ENCODE measurements at regions not wholly inside any gene's neighbourhood (a gene's known extent, or its start where the extent isn't known, plus 50 kb on each side); places are given as distances from the start of the nearest gene placed in this dataset.

- TF ChIP-seq, protein P1, sequence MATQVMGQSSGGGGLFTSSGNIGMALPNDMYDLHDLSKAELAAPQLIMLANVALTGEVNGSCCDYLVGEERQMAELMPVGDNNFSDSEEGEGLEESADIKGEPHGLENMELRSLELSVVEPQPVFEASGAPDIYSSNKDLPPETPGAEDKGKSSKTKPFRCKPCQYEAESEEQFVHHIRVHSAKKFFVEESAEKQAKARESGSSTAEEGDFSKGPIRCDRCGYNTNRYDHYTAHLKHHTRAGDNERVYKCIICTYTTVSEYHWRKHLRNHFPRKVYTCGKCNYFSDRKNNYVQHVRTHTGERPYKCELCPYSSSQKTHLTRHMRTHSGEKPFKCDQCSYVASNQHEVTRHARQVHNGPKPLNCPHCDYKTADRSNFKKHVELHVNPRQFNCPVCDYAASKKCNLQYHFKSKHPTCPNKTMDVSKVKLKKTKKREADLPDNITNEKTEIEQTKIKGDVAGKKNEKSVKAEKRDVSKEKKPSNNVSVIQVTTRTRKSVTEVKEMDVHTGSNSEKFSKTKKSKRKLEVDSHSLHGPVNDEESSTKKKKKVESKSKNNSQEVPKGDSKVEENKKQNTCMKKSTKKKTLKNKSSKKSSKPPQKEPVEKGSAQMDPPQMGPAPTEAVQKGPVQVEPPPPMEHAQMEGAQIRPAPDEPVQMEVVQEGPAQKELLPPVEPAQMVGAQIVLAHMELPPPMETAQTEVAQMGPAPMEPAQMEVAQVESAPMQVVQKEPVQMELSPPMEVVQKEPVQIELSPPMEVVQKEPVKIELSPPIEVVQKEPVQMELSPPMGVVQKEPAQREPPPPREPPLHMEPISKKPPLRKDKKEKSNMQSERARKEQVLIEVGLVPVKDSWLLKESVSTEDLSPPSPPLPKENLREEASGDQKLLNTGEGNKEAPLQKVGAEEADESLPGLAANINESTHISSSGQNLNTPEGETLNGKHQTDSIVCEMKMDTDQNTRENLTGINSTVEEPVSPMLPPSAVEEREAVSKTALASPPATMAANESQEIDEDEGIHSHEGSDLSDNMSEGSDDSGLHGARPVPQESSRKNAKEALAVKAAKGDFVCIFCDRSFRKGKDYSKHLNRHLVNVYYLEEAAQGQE (IDR thresholded peaks at IDR 0.05; ENCODE audit: low read depth) = no peak
- TF ChIP-seq YY1 (IDR thresholded peaks at IDR 0.05; ENCODE audit: low read depth) (no peak), CREB1 (IDR thresholded peaks at IDR 0.05; ENCODE audit: low read depth) (no peak), EP300 (IDR thresholded peaks at IDR 0.05; ENCODE audit: borderline replicate concordance) (no peak), TAF1 (IDR thresholded peaks at IDR 0.05; ENCODE audit: low read depth) (no peak), FOXM1 (IDR thresholded peaks at IDR 0.05; ENCODE audit: borderline replicate concordance, low read depth) (no peak), RAD21 (IDR thresholded peaks at IDR 0.05; ENCODE audit: low read depth) (no peak), EGR1 (IDR thresholded peaks at IDR 0.05) (no peak), TEAD4 (IDR thresholded peaks at IDR 0.05) (no peak)
These were observed 113.0 kb downstream of the RBFOX3 start for GRCh38 chr17:79497777-79498348.
